ENCODE measurements at regions not wholly inside any gene's neighbourhood (a gene's known extent, or its start where the extent isn't known, plus 50 kb on each side); places are given as distances from the start of the nearest gene placed in this dataset.
A peak's percentile ranks its signal among the peaks of the same experiment; 100 is the strongest.

- no peak for DNase-seq
Measured at GRCh38 chr10:131843089-131843595, 57.7 kb upstream of the PPP2R2D start.

GRCh38 chr10:131843881-131844284 is 56.9 kb upstream of the PPP2R2D start:
- no peak for DNase-seq

- no peak for DNase-seq
Measured at GRCh38 chr10:131844529-131845084, 56.2 kb upstream of the PPP2R2D start.

- DNase-seq: no peak
Measured at GRCh38 chr10:131845505-131846239, 55.1 kb upstream of the PPP2R2D start.

GRCh38 chr10:131846240-131847101 is 54.3 kb upstream of the PPP2R2D start:
- peak; percentile 36 for DNase-seq

GRCh38 chr10:131847241-131847783 is 53.5 kb upstream of the PPP2R2D start:
- DNase-seq: no peak

- no peak for DNase-seq
Measured at GRCh38 chr10:131848296-131848695, 52.5 kb upstream of the PPP2R2D start.

- no peak for DNase-seq
Measured at GRCh38 chr10:131848741-131849590, 51.8 kb upstream of the PPP2R2D start.

GRCh38 chr10:131849591-131850382 is 51.0 kb upstream of the PPP2R2D start:
- DNase-seq: no peak

- no peak for DNase-seq
Measured at GRCh38 chr10:131850383-131850870, 50.4 kb upstream of the PPP2R2D start.

Measured in NCI-H1105 (cell line).